ENCODE measurements at regions not wholly inside any gene's neighbourhood (a gene's known extent, or its start where the extent isn't known, plus 50 kb on each side); places are given as distances from the start of the nearest gene placed in this dataset.

- TF ChIP-seq ZZZ3 (IDR thresholded peaks at IDR 0.05; ENCODE audit: control insufficient read depth, insufficient read length, low read depth) (no peak), TCF7 (IDR thresholded peaks at IDR 0.05; ENCODE audit: borderline replicate concordance) (no peak), IKZF1 (conservative IDR thresholded peaks at IDR 0.05) (peak; percentile 96), MYC (IDR thresholded peaks at IDR 0.05; ENCODE audit: insufficient read depth, insufficient read length, insufficient replicate concordance, low read length, severe bottlenecking) (no peak), TARDBP (IDR thresholded peaks at IDR 0.05; ENCODE audit: borderline replicate concordance) (no peak), BMI1 (IDR thresholded peaks at IDR 0.05; ENCODE audit: borderline replicate concordance) (peak; percentile 88), SPI1 (IDR thresholded peaks at IDR 0.05; ENCODE audit: borderline replicate concordance, insufficient read depth, low read depth, low read length) (peak; percentile 96), NKRF (conservative IDR thresholded peaks at IDR 0.05) (no peak), BHLHE40 (IDR thresholded peaks at IDR 0.05; ENCODE audit: borderline replicate concordance in 1 of 2, low read depth in 2 of 2, low read length in 1 of 2) (peak; percentile 67 to 70), POLR2AphosphoS5 (IDR thresholded peaks at IDR 0.05; ENCODE audit: low read length) (no peak), MTA2 (IDR thresholded peaks at IDR 0.05; ENCODE audit: low read depth) (peak; percentile 98), SMAD1 (IDR thresholded peaks at IDR 0.05; ENCODE audit: low read depth, partially characterized antibody) (no peak), HDAC6 (IDR thresholded peaks at IDR 0.05; ENCODE audit: unreplicated experiment) (no peak), KLF5 (IDR thresholded peaks at IDR 0.05; ENCODE audit: partially characterized antibody) (no peak), RELB (IDR thresholded peaks at IDR 0.05; ENCODE audit: low read depth) (peak; percentile 93), TBL1XR1 (IDR thresholded peaks at IDR 0.05; ENCODE audit: low read depth, low read length) (peak; percentile 90; the same call in 1 of the 2 replicates)
- TF ChIP-seq, protein P1, sequence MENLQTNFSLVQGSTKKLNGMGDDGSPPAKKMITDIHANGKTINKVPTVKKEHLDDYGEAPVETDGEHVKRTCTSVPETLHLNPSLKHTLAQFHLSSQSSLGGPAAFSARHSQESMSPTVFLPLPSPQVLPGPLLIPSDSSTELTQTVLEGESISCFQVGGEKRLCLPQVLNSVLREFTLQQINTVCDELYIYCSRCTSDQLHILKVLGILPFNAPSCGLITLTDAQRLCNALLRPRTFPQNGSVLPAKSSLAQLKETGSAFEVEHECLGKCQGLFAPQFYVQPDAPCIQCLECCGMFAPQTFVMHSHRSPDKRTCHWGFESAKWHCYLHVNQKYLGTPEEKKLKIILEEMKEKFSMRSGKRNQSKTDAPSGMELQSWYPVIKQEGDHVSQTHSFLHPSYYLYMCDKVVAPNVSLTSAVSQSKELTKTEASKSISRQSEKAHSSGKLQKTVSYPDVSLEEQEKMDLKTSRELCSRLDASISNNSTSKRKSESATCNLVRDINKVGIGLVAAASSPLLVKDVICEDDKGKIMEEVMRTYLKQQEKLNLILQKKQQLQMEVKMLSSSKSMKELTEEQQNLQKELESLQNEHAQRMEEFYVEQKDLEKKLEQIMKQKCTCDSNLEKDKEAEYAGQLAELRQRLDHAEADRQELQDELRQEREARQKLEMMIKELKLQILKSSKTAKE (IDR thresholded peaks at IDR 0.05; ENCODE audit: low read depth, poor library complexity, severe bottlenecking): peak; percentile 78
- TF ChIP-seq, protein P2, sequence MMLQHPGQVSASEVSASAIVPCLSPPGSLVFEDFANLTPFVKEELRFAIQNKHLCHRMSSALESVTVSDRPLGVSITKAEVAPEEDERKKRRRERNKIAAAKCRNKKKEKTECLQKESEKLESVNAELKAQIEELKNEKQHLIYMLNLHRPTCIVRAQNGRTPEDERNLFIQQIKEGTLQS (IDR thresholded peaks at IDR 0.05; ENCODE audit: borderline replicate concordance, extremely low read depth, low read depth, low read length): no peak
- TF ChIP-seq, protein P3, sequence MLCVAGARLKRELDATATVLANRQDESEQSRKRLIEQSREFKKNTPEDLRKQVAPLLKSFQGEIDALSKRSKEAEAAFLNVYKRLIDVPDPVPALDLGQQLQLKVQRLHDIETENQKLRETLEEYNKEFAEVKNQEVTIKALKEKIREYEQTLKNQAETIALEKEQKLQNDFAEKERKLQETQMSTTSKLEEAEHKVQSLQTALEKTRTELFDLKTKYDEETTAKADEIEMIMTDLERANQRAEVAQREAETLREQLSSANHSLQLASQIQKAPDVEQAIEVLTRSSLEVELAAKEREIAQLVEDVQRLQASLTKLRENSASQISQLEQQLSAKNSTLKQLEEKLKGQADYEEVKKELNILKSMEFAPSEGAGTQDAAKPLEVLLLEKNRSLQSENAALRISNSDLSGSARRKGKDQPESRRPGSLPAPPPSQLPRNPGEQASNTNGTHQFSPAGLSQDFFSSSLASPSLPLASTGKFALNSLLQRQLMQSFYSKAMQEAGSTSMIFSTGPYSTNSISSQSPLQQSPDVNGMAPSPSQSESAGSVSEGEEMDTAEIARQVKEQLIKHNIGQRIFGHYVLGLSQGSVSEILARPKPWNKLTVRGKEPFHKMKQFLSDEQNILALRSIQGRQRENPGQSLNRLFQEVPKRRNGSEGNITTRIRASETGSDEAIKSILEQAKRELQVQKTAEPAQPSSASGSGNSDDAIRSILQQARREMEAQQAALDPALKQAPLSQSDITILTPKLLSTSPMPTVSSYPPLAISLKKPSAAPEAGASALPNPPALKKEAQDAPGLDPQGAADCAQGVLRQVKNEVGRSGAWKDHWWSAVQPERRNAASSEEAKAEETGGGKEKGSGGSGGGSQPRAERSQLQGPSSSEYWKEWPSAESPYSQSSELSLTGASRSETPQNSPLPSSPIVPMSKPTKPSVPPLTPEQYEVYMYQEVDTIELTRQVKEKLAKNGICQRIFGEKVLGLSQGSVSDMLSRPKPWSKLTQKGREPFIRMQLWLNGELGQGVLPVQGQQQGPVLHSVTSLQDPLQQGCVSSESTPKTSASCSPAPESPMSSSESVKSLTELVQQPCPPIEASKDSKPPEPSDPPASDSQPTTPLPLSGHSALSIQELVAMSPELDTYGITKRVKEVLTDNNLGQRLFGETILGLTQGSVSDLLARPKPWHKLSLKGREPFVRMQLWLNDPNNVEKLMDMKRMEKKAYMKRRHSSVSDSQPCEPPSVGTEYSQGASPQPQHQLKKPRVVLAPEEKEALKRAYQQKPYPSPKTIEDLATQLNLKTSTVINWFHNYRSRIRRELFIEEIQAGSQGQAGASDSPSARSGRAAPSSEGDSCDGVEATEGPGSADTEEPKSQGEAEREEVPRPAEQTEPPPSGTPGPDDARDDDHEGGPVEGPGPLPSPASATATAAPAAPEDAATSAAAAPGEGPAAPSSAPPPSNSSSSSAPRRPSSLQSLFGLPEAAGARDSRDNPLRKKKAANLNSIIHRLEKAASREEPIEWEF (IDR thresholded peaks at IDR 0.05; ENCODE audit: insufficient replicate concordance, low read depth, low read length): no peak
These were observed 1210.1 kb downstream of the DIAPH3 start (continued) for GRCh38 chr13:58953638-58954037.
